Epithelial cell of prostate (primary cell): ENCODE measurements at regions not wholly inside any gene's neighbourhood (a gene's known extent, or its start where the extent isn't known, plus 50 kb on each side); places are given as distances from the start of the nearest gene placed in this dataset.

ENCODE experiments used
- DNase-seq: peaks from one replicate; pipeline ENCODE4 v3.0.0-alpha.2; 2011; ENCODE audit warnings: low read depth, low spot score
- H3K27ac ChIP-seq: fragments of 450-650 bp; 2 replicates; pipeline ENCODE4 v1.5.1; 2017; ENCODE audit warnings: mild to moderate bottlenecking

DNA sequence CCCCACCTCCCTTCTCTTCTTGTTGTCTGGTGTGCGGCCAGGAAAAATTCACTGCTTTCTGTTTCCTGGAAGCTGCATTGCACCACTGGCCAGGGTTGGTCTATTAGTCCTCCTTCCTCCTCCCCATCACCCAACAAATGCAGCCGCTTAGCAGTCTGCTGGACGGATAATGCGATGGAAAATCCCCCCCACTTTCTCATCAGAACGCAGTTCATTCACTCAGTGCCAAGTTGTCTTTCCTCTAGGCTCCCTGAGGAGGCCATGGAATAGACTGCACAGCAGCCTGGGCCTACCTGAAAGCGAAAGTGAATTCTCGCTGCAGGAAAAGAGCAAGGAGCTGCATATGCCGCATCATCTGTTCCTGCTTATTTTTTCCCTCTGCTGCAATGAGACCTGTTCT lies 513.6 kb downstream of the METTL15 start:
- DNase-seq: no peak
- H3K27ac ChIP-seq: no peak overlapping the region

DNA sequence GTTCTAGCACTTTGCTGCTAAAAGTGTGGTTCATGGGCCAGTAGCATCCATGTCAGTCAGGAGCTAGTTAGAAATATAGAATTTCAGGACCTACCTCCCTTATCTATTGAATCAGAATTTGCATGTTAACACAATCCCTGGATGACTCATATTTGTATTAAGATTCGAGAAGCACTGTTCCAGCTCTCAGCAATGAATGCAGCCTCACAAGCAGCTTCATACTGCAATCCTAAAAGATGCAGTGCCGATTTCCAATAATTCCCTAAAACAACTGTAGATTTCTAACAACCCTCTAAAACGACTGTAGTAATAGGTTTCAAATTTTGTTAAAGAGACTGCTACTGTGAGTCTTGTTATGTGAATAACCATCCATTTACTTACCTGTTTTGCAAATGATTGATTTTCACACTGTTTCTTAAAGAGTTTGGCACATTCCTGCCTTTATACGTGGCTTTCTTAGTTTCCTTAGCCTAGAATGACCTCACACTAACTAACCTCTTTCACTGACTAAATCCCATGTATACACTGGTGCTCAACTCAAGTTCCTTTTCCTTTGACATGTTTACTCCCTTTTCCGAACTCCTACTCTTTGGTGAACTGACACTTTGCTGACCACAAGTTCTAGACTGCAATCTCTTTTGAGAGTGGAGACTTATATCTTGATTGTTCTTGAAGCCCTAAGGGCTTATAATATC lies 511.8 kb downstream of the METTL15 start:
- DNase-seq: peak; percentile 40
- peak overlapping the region; percentile 72 for H3K27ac ChIP-seq

DNA sequence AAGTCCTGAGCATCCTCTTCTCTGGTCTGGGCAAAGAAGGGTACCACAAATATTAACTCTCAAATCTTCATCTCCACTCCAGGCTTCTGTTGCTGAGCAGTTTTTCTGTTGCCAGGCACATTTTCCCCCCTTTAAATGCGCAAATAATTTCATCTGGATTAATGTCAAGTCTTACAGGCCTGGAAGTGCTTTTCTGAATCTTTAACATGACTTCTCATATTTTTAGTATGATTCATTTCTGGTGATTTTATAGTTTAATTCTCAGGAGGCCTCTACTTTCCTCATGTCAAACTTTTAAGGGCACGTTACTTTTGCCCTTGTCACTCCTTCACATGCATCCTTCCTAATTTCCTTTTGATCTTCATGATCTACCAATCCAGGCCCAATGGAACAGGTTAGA lies 510.2 kb downstream of the METTL15 start:
- DNase-seq: no peak
- no peak overlapping the region for H3K27ac ChIP-seq

DNA sequence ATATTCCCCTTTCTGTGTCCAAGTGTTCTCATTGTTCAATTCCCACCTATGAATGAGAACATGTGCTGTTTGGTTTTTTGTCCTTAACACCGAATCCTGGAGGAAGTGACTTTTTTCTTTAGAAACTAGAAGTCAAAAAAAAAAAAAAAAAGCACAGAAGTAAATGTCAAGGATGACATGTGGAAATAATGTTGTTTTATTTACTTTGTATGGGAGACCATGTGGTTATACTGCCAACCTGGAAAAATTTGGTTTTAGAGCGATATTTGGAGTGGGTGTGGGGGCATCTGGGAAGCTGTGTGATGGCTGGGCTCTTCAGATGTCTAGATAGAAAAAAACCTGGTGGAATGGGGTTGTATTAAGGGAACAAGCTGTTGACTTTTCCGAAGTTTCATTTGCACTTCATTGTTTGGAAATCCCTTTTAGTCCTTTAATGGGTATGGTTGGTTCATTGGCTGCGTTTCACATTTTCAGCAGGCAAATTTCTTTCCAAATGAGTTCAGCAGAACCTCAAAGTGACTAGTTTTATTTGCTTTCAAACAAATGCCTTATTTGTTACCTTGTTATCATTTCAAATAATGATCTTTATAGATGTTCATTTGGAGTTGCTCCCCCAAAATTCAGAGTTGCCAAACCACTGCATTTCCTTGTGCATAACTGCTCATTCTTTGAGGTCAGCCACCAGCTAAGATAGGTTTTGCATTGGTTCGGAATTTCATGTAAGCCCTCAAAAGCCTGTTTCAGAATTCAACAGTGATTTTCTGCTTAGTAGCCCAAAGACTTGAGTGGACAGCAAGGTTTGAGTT lies 508.2 kb downstream of the METTL15 start:
- no peak for DNase-seq
- H3K27ac ChIP-seq: no peak overlapping the region

DNA sequence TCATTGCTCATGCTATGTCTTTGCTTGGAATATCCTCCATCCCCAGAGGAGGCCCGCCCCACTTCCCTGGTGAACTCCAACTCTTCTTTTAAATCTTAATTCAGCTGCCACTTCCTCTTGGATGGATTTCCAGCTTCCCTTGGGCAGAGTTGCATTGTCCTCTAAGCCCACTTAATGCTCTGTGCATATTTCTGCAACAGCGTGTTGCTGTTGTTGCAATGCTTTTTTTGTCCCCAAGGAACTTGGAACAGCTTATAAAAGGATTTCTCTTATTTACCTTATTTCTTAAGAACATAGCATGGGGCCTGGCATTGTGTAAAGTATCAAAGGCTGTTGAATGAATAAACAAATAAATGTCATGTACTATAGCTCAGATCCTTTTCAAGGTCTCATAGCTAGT lies 507.4 kb downstream of the METTL15 start:
- no peak for DNase-seq
- no peak overlapping the region for H3K27ac ChIP-seq

DNA sequence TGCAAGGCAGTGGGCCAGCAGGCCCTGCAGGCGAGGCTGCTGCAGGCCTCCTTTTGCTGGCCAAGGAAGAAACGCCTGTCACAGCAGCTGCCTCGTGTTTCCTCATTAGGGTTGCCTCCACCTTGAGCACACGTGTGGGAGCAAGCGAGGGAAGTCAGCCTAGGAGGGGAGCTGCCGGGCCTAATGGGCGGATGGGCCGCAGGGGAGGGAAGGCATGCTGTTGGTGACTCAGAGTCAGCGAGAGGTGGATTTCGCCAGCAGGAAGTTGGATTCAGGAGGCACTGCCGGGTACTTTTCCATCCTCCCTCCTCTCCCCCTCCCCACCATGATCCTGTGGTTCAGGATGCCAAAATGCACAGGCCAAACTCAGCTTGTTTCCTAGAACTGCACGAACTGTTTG lies 498.7 kb downstream of the METTL15 start:
- no peak for DNase-seq
- no peak overlapping the region for H3K27ac ChIP-seq

DNA sequence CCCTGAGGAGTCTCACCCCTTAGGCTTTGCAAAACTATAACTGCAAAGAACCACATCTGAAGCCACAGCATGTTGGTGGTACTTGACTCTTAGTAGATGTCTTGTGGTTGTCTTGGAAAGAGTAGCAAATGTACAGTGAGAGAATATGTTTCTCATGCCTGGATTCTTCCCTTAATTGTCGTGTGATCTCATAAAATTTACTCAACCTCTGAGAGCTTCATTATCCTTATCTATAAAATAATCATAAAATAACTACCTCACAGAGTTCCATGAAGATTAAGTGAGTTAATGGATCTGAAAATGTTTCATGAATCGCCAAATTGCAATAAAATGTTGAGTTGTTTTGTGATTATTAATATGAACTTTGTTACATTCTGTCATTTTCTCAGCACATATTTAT lies 491.5 kb downstream of the METTL15 start:
- no peak overlapping the region for H3K27ac ChIP-seq
- DNase-seq: no peak

DNA sequence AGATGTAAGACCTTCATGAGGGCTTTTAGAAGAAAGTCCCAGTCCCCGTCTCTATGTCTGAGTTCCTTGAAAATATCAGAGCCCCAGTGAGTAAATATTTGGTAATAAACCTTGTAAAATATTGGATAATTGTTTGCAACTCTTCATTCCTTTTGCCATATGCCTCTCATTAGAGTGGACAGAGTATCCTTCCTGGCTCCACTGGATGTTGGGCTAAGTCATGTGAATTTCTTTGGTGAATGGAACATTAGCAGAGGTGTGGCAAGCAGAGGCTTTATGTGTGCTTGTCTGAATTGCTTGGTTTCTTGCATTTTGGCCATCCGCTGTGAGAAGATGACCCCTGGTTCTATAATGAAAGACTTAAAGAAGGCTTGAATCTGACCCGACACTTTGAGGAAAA lies 490.3 kb downstream of the METTL15 start:
- DNase-seq: no peak
- H3K27ac ChIP-seq: no peak overlapping the region

DNA sequence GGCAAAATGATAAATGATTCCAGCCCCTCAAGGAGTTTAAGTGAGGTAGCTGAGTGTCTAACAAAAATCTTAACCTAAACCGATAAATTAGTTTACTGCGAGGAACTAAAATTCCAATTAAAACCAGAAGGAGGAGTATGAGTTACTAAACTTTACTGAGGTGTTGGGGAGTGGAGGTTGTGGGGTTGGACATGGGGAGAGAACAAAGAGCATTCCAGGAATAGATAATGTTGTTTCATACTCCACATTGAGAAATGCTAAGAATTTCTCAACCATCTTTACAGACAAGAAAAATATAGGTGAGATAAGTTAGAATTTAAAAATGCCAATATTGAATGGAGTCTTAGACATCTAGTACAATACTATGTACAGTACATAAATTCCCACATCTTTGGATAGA lies 488.6 kb downstream of the METTL15 start:
- no peak overlapping the region for H3K27ac ChIP-seq
- no peak for DNase-seq

DNA sequence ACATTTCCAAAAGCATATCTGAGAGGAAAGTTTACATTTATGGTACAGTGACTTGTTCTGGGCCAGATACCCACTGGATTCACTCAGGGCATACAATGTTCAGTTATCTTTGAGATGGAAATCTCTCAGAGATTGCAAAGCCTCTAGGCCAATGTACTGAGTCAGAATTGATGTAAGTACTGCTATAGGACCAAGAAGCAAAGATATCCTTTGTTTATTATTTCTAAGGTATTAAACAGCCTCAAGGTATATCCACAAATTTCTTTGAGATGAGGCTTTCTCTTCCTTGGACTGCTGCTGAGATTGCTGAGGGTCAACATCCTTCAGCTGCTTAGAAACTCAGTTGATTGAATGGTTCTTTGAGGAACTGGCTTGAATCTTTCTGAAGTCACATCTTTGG lies 484.0 kb downstream of the METTL15 start:
- no peak overlapping the region for H3K27ac ChIP-seq
- no peak for DNase-seq

DNA sequence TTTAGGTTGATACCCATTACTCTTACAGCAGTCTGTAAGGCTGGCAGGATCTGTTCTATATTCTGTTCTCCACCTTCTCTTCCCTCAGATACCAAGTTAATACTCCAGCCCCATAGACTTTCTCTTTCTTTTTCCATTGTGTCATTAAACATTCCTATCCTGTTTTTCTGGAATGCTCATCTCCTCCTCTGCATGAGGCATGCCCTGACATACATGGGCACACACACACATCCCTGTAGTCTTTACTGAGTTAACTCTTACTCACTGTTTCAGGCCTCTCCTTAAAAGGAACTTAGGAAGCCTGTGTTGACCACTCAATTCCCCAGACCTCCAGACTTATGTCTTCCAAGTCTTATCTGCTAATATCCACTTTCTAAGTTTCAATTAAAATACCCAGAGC lies 476.8 kb downstream of the METTL15 start:
- H3K27ac ChIP-seq: peak overlapping the region; percentile 44
- DNase-seq: peak; percentile 22

DNA sequence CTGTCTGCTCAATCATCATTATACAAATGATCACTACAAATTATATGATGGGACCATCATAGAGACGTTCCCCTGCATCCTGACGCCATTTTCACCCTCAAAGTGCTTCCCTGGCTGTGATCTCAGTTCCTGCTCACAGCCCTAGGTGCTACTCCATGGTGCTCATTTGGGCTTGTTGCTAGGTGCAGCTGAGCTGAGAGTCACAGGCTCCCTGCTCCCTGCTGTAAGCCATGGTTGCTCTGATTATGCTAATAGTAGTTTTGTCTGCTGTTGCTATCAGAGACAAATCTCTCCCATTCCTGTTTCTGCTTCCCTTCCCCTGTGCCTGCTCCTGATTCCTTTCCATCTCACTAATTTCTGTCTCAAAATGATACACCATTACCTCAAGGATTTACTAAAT lies 474.3 kb downstream of the METTL15 start:
- no peak overlapping the region for H3K27ac ChIP-seq
- no peak for DNase-seq

DNA sequence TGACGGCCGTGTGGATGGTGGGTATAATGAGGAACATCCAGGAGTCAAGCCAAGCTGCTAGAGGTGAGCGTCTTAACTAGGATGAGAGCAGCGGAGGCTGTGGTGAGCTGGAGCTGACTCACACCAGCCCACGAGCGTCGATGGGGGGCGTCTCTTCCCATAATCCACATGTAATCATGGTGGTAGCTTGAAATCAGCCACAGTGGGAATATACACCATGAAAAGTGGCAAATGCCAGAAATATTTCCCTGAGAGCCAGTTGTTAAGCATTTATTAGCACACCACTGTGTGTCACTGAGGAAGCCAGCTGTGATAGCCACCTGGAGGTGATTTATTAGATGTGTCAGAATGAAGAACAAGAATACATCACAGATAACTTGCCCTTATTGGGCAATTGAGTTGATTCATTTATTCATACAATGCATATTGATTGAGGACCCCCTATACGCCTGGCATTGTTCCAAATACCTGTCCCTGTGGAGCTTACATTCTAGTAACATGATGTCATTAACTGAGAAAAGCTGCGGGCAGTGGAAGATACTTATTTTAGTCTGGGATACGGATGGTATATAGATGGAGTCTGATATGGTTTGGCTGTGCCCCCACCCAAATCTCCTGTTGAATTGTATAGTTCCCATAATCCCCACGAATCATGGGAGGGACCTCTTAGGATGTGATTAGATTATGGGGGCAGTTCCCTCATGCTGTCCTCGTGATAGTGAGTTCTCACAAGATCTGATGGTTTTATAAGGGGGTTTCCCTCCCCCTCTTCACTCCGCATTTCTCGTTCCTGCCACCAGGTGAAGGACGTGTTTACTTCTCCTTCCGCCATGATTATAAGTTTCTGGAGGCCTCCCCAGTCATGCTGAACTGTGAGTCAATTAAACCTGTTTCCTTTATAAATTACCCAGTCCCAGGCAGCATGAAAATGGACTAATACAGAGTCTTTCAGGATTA lies 473.4 kb downstream of the METTL15 start:
- H3K27ac ChIP-seq: no peak overlapping the region
- DNase-seq: no peak

DNA sequence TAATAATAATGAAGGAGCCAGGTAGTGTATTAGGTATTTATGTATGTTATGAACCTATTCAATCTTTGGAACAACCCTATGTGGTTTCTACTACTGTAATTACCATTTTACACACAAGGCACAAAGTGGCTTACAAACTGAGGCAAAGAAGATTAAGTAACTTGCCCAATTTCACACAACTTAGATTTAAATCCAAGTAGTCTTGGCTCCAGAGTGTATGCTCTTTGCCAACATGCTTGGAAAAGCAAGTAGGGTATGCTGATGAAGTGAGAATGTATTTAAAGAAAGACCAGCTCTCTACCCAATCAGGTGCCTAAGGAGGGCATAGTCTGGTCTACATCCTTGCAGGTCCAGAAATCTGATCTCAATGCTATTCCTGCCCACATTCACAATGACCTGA lies 463.2 kb downstream of the METTL15 start:
- no peak overlapping the region for H3K27ac ChIP-seq
- DNase-seq: no peak

DNA sequence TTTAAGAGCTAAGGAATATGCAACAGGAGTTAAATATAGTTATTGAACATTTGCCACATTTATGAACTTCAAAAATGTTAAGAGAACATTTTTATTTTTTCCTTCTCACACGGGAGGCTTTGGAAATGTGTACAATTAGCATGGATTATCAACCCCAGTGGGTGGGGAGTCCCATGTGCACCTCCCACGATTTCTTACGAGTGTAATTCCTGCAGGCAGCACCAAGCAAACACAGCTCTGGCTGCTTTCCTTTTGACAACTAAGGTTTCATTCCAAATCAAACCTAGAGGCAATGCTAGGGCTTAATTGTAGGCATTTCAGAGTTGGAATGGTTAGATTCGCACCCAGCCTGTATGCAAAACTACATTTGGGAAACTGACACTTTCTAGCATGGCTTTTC lies 460.9 kb downstream of the METTL15 start:
- no peak for DNase-seq
- no peak overlapping the region for H3K27ac ChIP-seq

DNA sequence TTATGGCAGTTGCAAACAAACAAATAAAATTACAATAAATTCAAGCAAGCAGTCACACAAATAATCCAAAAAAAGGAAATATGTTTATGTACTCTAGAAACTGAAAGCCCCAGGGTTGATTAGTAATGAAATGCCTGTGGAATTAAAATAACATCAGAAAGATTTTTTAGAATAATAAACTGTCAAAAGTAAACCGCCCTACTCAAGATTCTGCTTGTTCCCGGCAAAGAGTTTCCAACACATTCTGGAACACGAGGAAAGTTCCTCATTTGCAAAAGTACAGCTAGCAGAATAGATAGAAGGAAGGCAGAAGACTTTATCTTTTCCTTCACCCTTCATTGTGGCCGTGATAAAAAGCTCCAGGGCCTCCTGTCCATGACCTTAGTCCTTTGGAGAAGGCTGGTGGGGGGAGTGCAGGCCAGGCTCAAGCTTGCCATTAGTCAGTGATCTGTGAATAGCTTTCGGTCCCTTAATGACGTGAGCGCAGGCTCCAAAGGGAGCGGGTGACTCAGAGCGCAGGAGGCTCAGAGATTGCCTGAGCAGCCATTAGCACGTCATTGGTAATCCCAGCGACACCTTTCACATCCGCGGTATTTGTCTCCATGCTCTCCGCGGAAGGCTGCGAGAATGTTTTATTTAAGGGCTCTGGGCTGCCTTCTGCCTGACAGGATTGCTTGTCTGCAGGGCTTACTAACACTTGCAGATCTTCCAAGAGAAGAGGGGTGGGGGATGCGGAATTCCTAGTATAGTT lies 458.3 kb downstream of the METTL15 start:
- H3K27ac ChIP-seq: peak overlapping the region; percentile 20
- DNase-seq: peak; percentile 61

DNA sequence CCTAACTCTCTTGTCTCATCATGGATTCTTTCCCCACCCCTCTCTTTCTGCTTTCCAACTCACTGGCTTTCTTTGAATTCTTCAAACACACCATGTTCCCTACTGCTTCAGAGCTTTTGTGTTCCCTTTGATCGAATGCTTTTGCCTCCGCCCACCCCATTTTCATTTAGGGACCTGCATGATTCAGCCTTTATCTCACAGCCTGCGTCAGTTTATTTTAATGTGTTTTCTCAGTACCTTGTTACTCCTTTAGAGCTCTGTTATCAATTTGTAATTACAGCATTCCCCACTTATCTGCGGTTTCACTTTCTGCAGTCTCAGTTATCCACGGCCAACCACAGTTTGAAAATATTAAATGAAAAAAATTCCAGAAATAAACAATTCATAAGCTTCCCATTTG lies 451.3 kb downstream of the METTL15 start:
- H3K27ac ChIP-seq: no peak overlapping the region
- no peak for DNase-seq

DNA sequence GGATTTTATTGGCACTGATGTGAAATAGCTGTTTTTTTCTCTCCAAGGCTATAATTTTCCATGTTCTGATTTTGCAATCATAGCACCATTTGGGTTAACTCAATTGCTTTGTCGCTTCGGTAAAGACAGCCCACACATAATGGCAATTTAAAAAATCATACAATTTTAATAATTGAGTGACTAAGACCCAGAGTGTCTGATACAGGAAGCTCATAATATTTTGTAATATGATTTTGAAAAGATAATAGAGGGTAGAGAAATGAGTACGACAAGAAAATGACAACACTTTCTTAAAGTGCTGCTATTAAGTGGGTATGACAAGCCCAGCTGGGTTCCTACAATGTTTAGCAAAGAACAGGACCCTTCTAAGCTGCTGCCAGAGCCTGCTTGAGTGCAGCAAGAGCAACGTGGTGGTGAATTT lies 439.1 kb downstream of the METTL15 start:
- H3K27ac ChIP-seq: no peak overlapping the region
- DNase-seq: no peak

DNA sequence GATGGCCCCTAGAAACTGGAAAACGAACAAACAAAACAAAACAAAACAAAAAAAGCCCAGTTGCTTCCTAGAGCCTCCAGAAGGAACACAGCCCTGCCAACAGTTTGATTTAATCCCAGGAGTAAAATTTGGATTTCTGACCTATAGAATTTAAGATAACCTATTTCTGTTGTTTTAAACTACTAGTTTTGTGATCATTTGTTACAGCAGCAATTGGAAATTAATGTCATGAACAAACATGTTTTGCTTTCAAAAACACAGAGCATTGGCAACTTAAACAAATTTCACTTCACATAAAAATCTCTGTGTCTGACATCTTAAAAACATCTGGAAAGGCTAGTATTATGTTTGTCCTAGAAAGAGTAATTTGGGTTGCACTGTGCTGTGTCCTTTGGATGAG lies 437.3 kb downstream of the METTL15 start:
- no peak overlapping the region for H3K27ac ChIP-seq
- DNase-seq: no peak

DNA sequence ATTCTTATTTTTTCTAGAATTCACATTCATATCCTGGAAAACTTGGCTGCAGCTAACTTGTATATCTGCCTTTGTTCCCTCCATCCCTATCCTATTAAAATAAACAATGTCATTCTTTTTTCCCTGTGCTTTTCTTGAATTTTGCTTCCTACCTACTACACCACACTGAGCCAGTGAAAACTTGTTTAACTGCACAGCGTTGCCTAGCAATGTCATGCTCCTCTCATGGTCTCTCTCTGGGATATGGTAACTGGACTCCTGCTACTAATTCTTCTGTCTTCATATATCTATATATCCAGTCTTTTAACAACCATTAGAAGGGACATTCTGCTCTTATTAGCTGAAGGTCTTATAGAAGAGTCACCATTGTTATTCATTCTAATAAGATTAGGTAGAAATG lies 434.4 kb downstream of the METTL15 start:
- no peak overlapping the region for H3K27ac ChIP-seq
- DNase-seq: no peak
